ENCODE measurements at regions not wholly inside any gene's neighbourhood (a gene's known extent, or its start where the extent isn't known, plus 50 kb on each side); places are given as distances from the start of the nearest gene placed in this dataset.

- Mint-ChIP-seq H3K4me1 (peaks cover 4% of the 10 kb centered on the region; the same call in 2 of the 3 replicates), H3K27ac (peak overlapping the region; percentile 12; the same call in 1 of the 2 replicates), H3K36me3 (ENCODE audit: low read depth) (no peaks in the 10 kb centered on the region), H3K9me3 (peaks cover 4% of the 10 kb centered on the region; the same call in 1 of the 3 replicates), H3K4me3 (no peak overlapping the region), H3K27me3 (ENCODE audit: insufficient read depth, low read depth, poor library complexity) (peaks cover 2% of the 10 kb centered on the region)
- Histone ChIP-seq H3F3A (replicated peaks; ENCODE audit: low read depth) (no peaks in the 10 kb centered on the region), H3K36me3 (ENCODE audit: insufficient read depth) (no peaks in the 10 kb centered on the region), H3K4me2 (no peak overlapping the region), H3K79me2 (replicated peaks; ENCODE audit: insufficient read depth) (no peaks in the 10 kb centered on the region), H3K9me2 (ENCODE audit: insufficient read depth) (peaks cover 12% of the 10 kb centered on the region), H2AFZ (no peak overlapping the region; the same call in 1 of the 2 replicates), H3K27me3 (ENCODE audit: insufficient read depth) (no peaks in the 10 kb centered on the region), H4K20me1 (replicated peaks; ENCODE audit: insufficient read depth) (no peaks in the 10 kb centered on the region), H3K27ac (ENCODE audit: low read depth) (no peak overlapping the region), H3K4me1 (ENCODE audit: insufficient read depth) (no peaks in the 10 kb centered on the region), H3K4me3 (no peak overlapping the region)
- no peak for ATAC-seq
- no peak for DNase-seq (ENCODE audit: low spot score)
- TF ChIP-seq CTCF (conservative IDR thresholded peaks at IDR 0.05; ENCODE audit: low read depth in 2 of 2) (no peak), JUNB (IDR thresholded peaks at IDR 0.05; ENCODE audit: unreplicated experiment) (no peak), EZH2phosphoT487 (IDR thresholded peaks at IDR 0.05; ENCODE audit: unreplicated experiment) (no peak), NANOG (IDR thresholded peaks at IDR 0.05; ENCODE audit: borderline replicate concordance) (no peak), ZNF331 (CRISPR knock-in tag; IDR thresholded peaks at IDR 0.05; ENCODE audit: low read depth) (no peak), STAT1 (IDR thresholded peaks at IDR 0.05; ENCODE audit: unreplicated experiment) (no peak), ZNF462 (CRISPR knock-in tag; IDR thresholded peaks at IDR 0.05) (no peak), REST (IDR thresholded peaks at IDR 0.05; ENCODE audit: unreplicated experiment) (no peak), EZH2 (IDR thresholded peaks at IDR 0.05; ENCODE audit: low read depth, unreplicated experiment) (no peak), ZNF114 (CRISPR knock-in tag; IDR thresholded peaks at IDR 0.05) (no peak), ETS1 (IDR thresholded peaks at IDR 0.05) (no peak), POLR2AphosphoS5 (IDR thresholded peaks at IDR 0.05; ENCODE audit: low read depth) (no peak), CREB1 (CRISPR knock-in tag; IDR thresholded peaks at IDR 0.05; ENCODE audit: low read depth) (no peak)
Observed at GRCh38 chr9:108300306-108301287, 555.2 kb downstream of the ACTL7B start.

Measured in GM23338 (cell line).